Activated CD8-positive, alpha-beta memory T cell treated with anti-CD3 and anti-CD28 coated beads, Interleukin-2, amount 50 U/mL, for 1 hour (primary cell): ENCODE measurements at regions not wholly inside any gene's neighbourhood (a gene's known extent, or its start where the extent isn't known, plus 50 kb on each side); places are given as distances from the start of the nearest gene placed in this dataset.

Source experiments
- DNase-seq: peaks from one replicate; pipeline ENCODE4 v3.0.0-alpha.2; 2020; ENCODE audit errors: extremely low read depth

DNA sequence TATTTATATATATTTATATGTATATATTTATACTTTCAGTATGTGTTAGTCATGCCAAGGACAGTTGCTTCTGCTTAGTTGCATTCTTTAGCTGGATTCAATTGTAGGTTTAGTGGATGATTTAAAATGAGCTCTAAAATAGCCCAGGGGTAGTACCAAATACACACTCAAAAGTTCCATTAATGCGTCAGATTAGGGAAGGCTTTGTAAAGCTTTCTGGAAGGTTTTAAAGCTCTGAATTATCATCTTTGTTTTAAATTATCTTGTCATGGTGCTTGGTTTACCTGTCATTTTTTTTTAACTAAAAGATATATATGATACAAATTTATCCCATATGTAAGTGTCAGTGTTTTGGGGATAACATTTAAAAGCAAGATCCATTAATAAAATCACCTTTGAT lies 242.7 kb upstream of the ADAMTS5 start:
- DNase-seq, result no peak

DNA sequence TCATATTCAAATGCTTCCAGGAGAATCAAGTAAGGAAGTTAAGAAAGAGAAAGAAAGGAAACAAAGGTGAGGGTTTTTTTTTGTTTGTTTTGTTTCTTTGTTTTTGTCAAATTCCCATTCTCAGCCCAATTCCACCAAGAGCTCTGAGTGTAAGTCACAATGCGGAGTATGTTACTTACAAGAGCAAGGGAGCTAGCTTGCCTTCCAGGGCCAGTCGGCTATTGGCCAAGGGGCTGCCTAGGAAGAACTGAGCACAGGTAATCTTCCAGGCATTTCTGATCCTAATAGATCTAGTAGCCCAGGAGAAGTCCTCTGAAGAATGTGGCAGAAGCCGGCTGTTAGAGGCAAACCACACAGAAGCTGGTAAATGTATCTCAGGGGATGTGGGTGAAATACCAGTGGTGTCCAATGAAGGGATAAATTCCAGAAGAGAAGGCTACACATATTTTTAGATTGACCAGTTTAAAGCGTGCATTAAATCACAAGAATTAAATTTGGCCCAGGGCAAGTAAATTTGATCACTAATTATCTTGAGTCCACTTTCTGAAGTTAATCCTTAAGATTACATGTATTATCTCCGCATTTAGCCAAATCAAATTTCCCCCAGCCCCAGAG lies 239.6 kb upstream of the ADAMTS5 start:
- no peak for DNase-seq

DNA sequence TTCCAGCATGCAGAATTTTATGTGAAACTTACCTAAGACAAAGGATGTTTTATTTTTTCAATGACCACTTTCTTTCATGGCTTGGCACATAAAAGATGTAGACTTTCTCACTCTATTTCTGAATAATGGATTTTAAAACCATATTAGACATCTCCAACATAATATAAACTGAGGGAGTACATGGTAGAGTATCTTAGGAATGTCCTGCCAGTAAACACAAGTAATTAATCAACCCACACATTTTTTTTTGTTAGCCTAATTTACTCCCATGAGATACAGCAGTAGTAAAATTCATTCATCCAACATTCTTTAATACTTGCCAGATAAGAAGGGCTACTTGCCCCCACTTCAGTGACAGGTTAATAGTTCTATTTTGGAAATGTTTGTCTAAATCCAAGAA lies 235.4 kb upstream of the ADAMTS5 start:
- DNase-seq, result no peak

DNA sequence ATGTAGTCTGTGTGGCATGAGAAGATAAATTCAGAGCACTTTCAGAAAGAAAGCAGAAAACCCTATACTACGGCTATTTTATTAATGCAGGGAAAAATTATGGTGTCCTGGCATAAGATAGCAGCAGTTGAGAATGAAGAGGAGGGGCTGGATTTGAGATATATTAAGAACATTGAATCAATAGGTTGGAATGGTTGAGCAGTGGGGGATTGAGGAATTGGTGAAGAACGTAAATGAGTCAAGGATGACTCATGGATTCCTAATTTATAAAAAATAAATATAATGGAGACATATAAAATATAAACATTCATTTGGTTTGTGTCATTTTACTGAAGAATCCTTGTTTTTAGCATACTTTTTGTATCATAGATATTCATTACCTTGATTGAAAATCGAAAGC lies 234.3 kb upstream of the ADAMTS5 start:
- no peak for DNase-seq

DNA sequence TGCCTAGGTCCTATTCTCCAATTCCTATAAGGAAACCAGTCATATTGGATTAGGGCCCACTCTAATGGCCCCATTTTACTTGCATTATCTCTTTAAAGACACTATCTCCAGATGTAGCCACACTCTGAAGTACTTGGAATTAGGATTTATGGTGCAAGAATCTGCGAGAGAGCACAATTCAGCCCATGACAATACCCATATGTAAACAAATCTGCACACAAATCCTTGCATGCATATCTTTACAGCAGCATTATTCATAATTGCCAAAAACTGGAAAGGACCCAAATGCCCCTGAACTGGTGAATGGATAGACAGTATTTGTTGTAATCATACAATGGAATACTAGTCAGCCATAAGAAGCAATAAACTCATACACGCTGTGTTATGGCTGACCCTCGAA lies 229.8 kb upstream of the ADAMTS5 start:
- DNase-seq, result no peak

DNA sequence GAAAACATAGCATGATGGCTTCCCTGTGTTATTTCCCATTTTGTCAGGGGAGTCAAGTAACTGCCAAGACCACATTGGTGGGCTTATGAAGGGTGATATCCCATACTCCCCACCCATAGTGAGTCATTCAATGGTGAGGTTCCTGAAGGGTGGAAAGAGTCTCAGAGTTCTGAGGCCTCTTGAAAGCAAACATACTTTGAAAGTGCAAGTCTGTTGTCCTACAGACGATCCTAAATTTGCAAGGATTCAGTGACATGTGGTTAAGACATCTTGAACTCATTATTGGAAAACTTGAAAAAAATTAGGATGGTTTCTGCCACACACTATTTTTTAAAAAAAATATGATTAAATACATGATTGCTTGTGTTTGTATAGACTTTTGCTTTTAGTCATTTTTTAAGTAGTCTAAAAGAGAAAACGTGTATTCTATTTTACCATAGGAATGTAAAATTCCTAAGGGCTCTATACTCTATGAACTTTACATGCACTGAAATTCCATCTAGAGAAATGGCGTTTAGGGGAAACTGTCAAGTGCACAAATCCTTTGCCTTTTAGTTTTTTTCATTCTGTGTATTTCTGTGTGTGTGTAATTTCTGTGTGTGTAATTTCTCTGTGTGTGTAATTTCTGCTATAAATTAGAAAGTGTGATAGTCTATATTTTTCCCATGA lies 225.5 kb upstream of the ADAMTS5 start:
- no peak for DNase-seq

DNA sequence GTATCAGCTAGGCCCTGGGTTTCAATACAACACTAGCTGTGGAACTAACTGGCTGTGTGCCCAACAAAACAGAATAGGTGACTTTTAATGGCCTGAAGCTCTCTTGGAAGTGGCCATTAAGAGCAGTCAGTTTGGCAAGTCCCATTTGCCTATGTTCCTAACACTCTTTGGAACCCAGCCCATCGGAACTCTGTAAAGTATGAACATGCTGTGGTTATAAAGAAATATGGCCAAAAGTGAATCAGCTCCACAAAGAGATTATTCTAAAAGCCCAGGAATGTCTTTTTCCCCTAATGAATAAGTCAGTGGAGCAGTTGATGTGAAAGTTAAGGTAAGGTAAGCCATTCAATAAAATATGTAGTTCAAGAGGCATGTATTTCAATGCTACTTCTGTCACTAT lies 223.7 kb upstream of the ADAMTS5 start:
- no peak for DNase-seq

DNA sequence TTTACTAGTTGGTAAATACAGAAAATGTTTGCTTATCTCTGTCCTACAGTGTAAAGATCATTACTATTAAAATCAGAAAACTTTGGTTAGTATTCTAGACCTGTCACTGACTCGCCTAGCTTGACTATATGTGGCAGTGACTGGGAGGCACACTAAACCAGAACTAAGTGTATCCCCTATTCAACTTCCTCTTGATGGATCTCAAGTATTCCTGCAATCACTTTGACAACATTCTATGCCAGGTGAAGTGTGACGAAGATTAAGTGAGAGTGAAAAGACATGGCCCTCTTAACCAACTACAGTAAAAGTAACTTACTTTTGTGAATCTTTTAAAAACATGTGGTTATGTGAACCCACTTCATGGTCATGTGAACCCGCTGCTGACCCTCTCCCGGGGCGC lies 223.0 kb upstream of the ADAMTS5 start:
- DNase-seq, result no peak

DNA sequence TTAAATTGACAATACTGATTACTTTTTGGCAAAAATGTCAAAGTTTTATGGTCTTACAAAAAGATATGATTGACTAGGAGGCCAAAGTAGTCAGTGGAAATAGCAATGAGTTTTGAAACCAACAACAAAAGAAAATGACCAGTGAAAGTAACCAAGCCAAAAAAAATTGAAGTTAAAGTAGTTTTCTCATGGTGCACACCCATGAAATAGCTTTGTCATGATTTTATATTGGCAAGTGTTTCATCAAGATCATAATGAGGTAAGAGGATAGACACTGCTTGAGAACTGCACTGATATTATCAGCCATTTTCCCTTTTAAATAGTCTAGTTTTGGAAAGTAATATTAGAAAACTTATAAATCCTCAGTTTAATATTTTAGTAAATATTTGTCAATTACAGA lies 206.2 kb upstream of the ADAMTS5 start:
- no peak for DNase-seq

DNA sequence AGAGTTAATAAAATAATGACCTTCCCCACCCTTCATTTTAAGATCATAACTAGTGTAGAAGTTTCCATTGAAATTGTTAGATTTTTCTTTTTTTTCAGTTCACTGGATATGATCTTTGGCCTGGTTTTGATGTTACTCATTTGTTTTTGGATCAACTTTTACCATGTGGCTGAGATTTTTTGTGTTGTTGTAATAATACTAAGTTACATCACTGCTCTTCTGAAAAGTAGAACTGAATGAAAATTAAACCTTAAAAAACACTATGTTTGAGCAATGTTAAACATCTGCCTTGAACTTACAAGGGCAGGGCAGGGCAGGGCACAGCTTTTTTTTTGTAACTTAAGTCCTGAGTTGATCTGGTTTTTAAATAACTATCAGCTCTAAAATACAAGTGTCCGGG lies 204.8 kb upstream of the ADAMTS5 start:
- DNase-seq, result no peak

DNA sequence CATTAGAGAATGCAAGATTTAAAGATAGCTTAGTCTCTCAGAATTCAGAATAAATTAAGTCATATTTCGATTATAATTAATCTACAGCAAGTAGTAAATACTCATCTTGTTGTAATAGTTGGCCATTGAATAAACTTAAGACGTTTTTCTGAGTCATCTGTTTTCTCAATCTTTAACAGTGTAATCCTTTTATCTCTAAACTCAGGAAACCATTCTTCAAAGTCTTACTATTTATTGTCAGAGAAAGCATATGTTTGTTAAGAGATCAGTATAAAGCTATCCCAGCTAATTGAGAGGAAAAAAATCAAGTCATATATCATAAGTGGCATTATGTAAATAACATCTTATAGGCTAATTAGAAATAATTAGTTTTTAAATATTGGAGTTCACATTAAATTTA lies 201.2 kb upstream of the ADAMTS5 start:
- DNase-seq, result no peak

DNA sequence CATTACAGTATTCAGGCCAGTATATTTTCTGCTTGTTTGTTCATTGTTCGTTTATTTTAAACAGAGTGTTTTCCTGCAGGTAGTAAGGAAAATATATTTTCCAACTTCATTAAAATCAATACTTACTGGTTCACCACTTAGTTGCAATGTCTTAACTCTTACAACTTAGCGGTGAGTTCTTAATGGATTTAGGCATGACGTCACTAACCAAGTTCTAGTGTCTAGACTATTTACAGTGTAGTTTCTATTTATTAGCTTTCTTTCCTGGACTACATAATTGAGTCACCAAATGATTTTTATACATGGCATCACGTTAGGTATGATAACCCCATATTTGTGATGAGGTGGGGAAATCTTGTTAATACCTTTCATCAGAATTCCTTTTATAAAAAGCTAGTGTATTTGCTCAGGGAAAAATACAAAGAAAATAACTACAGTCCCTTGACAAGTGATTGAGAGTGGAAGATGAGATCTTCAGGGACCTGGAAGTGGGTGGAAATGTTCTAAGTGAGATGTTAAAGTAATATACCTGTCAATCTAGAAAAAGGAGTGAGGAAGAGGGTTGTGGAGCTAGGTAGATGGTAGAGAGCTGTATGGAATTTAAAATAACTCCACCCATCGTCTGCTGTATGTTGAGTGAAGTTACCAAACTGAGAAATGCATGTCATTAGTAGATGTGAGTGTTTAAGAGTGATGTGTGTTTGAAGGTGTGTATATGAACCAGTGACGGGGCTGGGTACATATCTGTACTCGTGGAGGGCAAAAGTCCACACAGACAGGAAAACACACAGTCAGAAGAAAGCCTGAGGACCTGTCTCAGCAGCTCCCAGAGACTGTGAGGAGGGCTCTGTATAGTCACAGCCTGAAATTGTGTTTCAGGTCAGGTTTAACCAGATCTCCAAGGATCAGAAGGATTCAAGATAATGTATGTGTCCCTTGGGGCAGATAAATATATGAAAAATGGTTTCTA lies 197.6 kb upstream of the ADAMTS5 start:
- DNase-seq, result no peak

DNA sequence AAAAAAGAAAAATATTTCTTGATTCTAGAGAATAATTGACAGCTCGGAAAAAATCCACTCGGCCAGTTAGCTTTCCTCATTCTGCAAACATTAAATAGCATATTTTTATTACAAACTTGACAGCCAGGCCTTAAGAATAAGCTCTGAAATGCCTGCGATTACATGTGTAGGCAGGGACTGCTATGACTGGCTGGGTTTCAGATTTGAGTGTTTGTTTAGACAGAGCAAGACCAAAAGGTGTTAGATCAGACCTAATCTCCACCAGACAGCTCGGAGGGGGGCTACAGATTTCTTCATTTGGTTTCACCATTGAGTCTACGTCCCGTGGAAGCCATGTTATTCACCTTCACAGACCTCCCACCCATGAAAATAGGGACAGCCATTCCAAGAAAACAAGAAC lies 192.1 kb upstream of the ADAMTS5 start:
- no peak for DNase-seq

DNA sequence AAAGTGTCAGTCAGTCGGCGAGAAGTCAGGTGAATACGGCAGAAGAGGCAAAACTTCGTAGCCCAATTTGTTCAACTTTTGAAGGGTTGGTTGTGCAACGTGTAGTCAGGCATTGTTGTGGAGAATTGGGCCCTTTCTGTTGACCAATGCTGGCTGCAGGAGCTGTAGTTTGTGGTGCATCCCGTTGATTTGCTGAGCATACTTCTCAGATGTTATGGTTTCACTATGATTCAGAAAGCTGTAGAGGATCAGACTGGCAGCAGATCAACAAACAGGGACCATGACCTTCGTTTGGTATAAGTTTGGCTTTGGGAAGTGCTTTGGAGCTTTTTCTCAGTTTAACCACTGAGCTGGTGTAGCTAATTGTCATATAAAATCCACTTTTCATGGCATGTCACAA lies 190.2 kb upstream of the ADAMTS5 start:
- DNase-seq, result no peak

DNA sequence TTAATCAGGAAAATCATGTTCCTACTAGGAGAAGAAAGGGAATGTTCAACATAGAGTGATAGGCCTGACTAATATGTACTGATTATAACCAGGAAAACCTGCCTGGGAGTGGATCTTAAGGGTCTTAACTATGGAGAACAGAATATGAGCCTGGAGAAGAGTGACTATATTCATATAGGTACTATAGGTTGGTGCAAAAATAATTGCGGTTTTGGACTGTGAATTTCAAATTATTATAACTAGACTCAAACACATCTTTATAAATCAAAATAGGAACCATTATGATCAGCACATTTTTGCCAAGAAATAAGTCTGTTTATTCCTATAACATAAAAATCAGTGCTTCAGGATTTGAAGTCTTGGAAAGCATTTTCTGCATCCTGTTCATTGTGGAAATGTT lies 189.8 kb upstream of the ADAMTS5 start:
- DNase-seq, result no peak

DNA sequence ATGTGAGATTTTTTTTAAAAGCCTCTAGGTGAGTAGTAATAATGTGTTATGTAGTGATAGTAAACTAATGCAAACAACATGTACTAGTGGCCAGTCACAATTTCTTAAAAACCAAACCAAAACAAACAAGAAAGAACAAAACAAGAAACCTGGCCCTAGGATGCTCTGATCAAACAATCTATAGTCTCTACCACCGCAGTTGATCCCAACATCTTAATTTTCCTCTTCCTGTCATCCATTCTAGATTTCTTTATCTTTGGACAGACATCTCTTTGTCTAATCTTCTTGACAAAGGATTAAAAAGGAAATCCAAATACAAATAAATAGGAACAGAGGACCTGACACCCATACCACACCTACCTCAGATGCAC lies 188.2 kb upstream of the ADAMTS5 start:
- no peak for DNase-seq

DNA sequence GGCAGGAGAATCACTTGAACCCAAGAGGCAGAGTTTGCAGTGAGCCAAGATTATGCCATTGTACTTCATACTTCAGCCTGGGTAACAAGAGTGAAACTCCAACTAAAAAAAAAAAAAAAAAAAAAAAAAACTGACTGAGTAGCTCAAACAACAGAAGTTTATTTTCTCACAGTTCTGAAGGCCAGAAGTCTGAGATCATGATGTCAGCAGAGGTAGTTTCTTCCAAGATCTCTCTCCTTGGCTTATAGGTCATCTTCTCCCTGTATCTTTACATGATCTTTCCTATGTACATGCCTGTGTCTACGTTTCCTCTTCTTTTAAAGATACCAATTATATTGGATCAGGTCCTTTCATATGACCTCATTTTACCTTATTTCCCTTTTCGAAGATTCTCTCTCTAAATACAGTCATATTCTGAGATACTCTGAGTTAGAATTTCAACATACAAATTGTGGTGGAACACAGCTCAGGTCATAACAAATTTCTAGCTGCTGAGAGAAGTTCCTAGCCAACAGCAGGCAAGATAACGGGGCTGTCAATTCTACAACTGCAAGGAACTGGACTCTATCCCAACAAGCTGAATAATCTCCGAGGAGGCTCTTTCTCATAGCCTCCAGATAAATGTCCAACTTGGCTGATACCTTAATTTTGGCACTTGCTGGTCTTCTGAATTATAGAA lies 187.7 kb upstream of the ADAMTS5 start:
- no peak for DNase-seq

DNA sequence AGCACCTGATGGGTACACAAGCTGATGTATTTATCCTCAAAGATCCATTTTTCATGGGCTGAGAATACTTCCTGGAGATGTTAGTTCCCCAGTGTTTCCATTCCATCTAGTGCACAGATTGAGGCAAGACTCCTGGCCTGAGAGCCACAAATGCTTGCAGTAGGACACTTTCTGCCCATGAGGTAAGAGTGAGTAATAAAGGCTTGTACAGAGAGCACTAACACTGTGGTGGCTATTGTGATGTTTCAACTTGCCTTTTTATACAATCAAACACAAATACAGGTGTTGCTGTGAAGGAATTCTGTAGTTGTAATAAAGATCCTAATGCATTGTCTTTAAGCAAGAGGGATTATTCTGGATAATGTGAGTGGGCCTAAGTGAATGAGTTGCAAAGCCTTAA lies 186.1 kb upstream of the ADAMTS5 start:
- DNase-seq, result no peak

DNA sequence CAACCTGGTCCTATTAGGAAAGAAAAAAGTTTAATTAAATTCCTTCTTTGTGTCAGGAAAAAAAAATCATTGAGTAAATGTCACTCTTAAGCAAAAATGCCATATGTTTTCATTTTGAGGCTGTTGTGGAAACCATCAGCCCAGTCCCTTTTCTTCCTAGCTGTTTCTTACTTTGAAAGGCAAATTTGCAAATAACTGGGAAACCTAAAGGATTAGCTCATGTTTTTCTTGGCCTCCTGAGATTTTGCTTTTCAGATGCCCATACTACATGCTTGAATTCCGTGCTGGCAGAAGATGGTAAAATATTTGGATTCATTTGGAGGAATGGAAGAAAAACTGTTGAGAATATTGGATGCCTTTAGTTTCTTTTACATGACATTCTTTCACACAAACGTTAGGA lies 182.1 kb upstream of the ADAMTS5 start:
- no peak for DNase-seq

DNA sequence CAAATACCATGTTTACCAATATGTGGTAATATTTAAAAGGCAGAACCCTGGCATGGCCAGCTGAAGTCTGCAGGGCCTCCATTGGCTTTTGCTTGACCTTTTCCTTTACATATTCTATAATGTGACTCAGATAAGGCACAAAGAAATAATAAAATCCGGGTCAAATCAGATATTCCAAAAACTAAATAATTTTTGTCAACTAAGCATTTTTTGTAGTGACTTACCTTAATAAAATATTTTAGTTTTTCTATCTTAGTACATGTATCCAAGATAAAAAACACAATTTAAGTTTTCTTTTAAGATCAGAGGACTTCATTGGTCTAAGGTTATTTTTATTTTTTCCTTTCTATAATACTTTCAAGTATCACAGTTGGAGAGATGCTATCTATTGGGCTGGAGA lies 179.4 kb upstream of the ADAMTS5 start:
- no peak for DNase-seq

DNA sequence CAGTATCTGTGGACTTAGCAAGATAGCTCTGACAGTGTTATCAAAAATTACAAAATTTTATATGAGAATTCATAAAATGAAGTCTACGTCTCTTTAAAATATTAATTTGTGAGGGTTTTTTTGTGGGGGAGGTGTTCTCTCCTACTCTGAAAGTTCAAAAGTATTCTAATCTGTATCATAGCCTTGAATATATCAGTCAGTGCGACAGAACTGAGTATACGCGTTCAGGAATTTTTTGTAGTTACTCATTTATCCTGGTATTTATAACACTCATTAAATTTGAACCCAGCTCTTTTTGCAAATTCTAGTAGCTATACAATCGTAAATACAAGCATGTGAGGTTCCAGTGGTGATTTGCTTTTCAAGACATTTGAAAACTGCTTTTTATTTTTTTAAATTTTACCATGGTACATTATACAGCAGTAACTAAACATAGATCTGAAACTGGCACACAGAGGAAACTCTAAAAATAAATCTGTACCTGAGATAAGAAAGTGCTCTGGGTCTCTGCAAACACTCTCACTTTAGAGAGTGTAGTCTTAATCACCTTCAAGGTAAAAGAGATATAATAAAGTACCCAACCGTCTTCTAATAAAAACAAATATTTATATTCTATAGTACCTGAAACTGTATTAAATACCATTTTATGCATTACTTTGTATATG lies 178.4 kb upstream of the ADAMTS5 start:
- no peak for DNase-seq

DNA sequence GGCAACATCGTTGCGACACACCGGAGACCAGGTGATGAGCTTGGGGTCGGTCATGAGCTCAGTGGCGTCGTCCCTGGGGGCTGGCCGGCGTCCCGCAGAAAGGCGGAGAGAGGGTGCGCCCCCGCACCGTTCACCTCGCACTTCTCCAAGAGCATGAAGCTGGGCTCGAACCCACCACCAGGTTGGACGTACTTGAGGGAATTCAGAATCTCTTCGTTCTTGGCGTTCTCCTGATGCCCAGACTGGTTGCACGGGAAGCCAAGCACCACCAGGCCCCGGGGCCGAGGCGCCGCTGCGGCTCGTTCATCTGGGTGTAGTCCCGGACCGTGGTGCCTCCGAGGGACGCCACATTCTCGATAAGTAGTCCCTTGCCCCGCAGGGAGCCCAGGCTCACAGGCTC lies 176.6 kb upstream of the ADAMTS5 start:
- no peak for DNase-seq
